ENCODE measurements at regions not wholly inside any gene's neighbourhood (a gene's known extent, or its start where the extent isn't known, plus 50 kb on each side); places are given as distances from the start of the nearest gene placed in this dataset.

- no peak for TF ChIP-seq CTCF (conservative IDR thresholded peaks at IDR 0.05)
- TF ChIP-seq ZFX (IDR thresholded peaks at IDR 0.05): no peak
Measured at GRCh38 chr1:222413436-222413835, 134.5 kb downstream of the HHIPL2 start.

Data from C4-2B (cell line).